SK-N-SH treated with all-trans-retinoic acid at 6 μM for 48 hours (cell line): ENCODE measurements at regions not wholly inside any gene's neighbourhood (a gene's known extent, or its start where the extent isn't known, plus 50 kb on each side); places are given as distances from the start of the nearest gene placed in this dataset.

Experiments used
- ARNTL ChIP-seq: fragments of 450-650 bp; formaldehyde crosslinking; IDR thresholded peaks from 2 replicates; pipeline ENCODE4 v1.5.0; 2020; ENCODE audit warnings: low read depth, mild to moderate bottlenecking, moderate library complexity, borderline replicate concordance
- CSDC2 ChIP-seq: fragments of 250-450 bp; sonication (Bioruptor Pico); IDR thresholded peaks from 2 replicates; pipeline ENCODE4 v1.5.0; 2020; ENCODE audit warnings: mild to moderate bottlenecking, moderate library complexity
- ISL1 ChIP-seq: fragments of 250-450 bp; sonication (Bioruptor Pico); IDR thresholded peaks from 2 replicates; pipeline ENCODE4 v2.1.2; 2022; ENCODE audit warnings: mild to moderate bottlenecking, moderate library complexity
- RARB ChIP-seq: fragments of 250-450 bp; sonication (Bioruptor Pico); IDR thresholded peaks from 2 replicates; pipeline ENCODE4 v1.8.0; 2021; ENCODE audit warnings: mild to moderate bottlenecking, moderate library complexity
- TF ChIP-seq, protein P1 (sequence below): fragments of 250-450 bp; sonication (Bioruptor Pico); IDR thresholded peaks from 2 replicates; pipeline ENCODE4 v1.5.1; 2020; ENCODE audit warnings: low read depth, mild to moderate bottlenecking, moderate library complexity
- TF ChIP-seq, protein P2 (sequence below): fragments of 250-450 bp; sonication (Bioruptor Pico); IDR thresholded peaks from 2 replicates; pipeline ENCODE4 v1.5.0; 2020; ENCODE audit warnings: mild to moderate bottlenecking, moderate library complexity

DNA sequence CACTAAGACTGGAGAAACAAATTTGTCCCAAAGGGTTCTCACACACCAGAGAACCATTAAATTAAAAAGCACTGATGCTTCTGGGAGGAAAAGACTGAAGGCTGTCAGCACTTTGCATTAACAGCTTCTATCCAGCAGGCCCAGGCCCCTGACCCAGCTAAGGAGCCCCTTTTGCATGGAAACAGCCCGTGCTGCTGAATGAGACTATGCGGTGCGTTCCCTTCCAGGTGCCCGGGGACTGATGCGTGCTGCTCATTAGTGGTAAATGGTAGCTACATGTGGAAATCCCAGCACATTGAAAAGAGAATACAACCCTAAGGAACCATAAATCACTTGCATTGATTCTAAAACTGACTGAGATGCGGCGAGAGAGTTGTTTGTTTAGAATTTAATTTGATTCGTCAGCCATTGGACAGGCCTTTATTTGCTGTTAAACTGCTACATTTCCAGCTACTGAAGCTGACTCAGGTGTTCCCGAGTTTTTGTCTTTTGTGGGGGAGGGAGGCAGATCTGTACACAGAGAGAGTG, 351.0 kb upstream of the SLC24A2 start:
- TF ChIP-seq ISL1 (CRISPR knock-in tag) (no peak), ARNTL (no peak), RARB (CRISPR knock-in tag) (no peak), CSDC2 (CRISPR knock-in tag) (no peak)
- TF ChIP-seq, protein P1, sequence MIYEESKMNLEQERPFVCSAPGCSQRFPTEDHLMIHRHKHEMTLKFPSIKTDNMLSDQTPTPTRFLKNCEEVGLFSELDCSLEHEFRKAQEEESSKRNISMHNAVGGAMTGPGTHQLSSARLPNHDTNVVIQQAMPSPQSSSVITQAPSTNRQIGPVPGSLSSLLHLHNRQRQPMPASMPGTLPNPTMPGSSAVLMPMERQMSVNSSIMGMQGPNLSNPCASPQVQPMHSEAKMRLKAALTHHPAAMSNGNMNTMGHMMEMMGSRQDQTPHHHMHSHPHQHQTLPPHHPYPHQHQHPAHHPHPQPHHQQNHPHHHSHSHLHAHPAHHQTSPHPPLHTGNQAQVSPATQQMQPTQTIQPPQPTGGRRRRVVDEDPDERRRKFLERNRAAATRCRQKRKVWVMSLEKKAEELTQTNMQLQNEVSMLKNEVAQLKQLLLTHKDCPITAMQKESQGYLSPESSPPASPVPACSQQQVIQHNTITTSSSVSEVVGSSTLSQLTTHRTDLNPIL (CRISPR knock-in tag) = no peak
- TF ChIP-seq, protein P2, sequence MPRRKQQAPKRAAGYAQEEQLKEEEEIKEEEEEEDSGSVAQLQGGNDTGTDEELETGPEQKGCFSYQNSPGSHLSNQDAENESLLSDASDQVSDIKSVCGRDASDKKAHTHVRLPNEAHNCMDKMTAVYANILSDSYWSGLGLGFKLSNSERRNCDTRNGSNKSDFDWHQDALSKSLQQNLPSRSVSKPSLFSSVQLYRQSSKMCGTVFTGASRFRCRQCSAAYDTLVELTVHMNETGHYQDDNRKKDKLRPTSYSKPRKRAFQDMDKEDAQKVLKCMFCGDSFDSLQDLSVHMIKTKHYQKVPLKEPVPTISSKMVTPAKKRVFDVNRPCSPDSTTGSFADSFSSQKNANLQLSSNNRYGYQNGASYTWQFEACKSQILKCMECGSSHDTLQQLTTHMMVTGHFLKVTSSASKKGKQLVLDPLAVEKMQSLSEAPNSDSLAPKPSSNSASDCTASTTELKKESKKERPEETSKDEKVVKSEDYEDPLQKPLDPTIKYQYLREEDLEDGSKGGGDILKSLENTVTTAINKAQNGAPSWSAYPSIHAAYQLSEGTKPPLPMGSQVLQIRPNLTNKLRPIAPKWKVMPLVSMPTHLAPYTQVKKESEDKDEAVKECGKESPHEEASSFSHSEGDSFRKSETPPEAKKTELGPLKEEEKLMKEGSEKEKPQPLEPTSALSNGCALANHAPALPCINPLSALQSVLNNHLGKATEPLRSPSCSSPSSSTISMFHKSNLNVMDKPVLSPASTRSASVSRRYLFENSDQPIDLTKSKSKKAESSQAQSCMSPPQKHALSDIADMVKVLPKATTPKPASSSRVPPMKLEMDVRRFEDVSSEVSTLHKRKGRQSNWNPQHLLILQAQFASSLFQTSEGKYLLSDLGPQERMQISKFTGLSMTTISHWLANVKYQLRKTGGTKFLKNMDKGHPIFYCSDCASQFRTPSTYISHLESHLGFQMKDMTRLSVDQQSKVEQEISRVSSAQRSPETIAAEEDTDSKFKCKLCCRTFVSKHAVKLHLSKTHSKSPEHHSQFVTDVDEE (CRISPR knock-in tag) = no peak
